ENCODE measurements at regions not wholly inside any gene's neighbourhood (a gene's known extent, or its start where the extent isn't known, plus 50 kb on each side); places are given as distances from the start of the nearest gene placed in this dataset.

GRCh38 chr16:86229283-86229682, 281.0 kb upstream of the FOXF1 start:
- DNase-seq (ENCODE audit: low read depth in 1 of 2, low spot score in 1 of 2), result no peak
- Histone ChIP-seq H3K27me3 (ENCODE audit: insufficient read depth, poor library complexity, severe bottlenecking) (no peaks in the 10 kb centered on the region), H3K4me3 (replicated peaks; ENCODE audit: insufficient read depth, low read length) (no peak overlapping the region), H3K27ac (replicated peaks) (no peak overlapping the region)
- no peak for TF ChIP-seq POLR2AphosphoS5 (IDR thresholded peaks at IDR 0.05; ENCODE audit: low read depth)

DNA sequence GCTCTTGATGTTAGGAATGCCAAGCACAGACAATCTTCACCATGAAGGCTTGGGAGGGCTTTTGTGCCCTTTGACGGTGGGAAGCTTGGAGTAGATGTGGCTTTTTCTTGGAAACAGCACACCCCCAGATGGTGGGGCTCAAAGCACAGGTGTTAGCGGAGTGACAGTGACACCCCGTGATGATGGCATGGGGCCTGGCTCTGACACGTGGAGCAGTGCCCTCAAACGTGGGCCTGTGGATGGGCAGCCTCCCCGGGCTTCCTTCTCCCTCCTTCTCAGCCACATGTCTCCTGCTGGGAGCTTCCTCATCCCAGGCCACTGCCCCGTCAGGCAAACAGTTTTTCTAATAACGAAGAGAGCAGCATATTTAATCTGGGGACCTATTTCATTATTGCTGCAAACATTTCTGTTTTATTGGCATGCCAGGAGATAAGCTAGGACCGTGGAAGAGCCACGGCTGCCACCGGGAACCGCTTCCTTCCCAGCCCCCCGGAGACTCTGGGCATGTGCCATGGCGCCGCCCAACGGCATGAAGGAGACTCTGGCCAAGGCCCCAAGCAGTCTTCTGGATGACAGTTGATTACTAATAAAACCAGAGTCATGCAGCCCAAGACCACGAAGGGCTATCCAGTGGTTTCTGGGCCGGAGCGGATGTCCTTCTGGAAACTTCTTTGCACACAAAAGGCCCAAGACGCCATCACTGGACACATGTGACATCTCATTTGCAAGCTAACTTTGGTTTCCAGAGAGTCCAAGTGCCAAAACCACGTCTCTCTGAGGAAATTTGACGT, 280.3 kb upstream of the FOXF1 start:
- H3K27me3 ChIP-seq (ENCODE audit: insufficient read depth, poor library complexity, severe bottlenecking), result no peaks in the 10 kb centered on the region

GRCh38 chr16:86231321-86231995, 278.9 kb upstream of the FOXF1 start:
- Histone ChIP-seq H3K27ac (replicated peaks) (no peak overlapping the region), H3K27me3 (ENCODE audit: insufficient read depth, poor library complexity, severe bottlenecking) (no peaks in the 10 kb centered on the region), H3K4me3 (replicated peaks; ENCODE audit: insufficient read depth, low read length) (no peak overlapping the region)
- no peak for DNase-seq (ENCODE audit: low read depth in 1 of 2, low spot score in 1 of 2)
- TF ChIP-seq GABPA (IDR thresholded peaks at IDR 0.05; ENCODE audit: low read depth) (no peak), SPI1 (IDR thresholded peaks at IDR 0.05; ENCODE audit: borderline replicate concordance, low read depth) (no peak), POLR2AphosphoS5 (IDR thresholded peaks at IDR 0.05; ENCODE audit: low read depth) (no peak), CTCF (IDR thresholded peaks at IDR 0.05; ENCODE audit: insufficient read depth, low read length) (no peak)
- TF ChIP-seq, protein P1, sequence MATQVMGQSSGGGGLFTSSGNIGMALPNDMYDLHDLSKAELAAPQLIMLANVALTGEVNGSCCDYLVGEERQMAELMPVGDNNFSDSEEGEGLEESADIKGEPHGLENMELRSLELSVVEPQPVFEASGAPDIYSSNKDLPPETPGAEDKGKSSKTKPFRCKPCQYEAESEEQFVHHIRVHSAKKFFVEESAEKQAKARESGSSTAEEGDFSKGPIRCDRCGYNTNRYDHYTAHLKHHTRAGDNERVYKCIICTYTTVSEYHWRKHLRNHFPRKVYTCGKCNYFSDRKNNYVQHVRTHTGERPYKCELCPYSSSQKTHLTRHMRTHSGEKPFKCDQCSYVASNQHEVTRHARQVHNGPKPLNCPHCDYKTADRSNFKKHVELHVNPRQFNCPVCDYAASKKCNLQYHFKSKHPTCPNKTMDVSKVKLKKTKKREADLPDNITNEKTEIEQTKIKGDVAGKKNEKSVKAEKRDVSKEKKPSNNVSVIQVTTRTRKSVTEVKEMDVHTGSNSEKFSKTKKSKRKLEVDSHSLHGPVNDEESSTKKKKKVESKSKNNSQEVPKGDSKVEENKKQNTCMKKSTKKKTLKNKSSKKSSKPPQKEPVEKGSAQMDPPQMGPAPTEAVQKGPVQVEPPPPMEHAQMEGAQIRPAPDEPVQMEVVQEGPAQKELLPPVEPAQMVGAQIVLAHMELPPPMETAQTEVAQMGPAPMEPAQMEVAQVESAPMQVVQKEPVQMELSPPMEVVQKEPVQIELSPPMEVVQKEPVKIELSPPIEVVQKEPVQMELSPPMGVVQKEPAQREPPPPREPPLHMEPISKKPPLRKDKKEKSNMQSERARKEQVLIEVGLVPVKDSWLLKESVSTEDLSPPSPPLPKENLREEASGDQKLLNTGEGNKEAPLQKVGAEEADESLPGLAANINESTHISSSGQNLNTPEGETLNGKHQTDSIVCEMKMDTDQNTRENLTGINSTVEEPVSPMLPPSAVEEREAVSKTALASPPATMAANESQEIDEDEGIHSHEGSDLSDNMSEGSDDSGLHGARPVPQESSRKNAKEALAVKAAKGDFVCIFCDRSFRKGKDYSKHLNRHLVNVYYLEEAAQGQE (IDR thresholded peaks at IDR 0.05; ENCODE audit: insufficient replicate concordance, low read depth), result no peak

More for the DNA sequence above, 280.3 kb upstream of the FOXF1 start:
- TF ChIP-seq, protein P1 (IDR thresholded peaks at IDR 0.05; ENCODE audit: insufficient replicate concordance, low read depth), result no peak
- TF ChIP-seq CTCF (IDR thresholded peaks at IDR 0.05; ENCODE audit: insufficient read depth, low read length) (no peak), POLR2AphosphoS5 (IDR thresholded peaks at IDR 0.05; ENCODE audit: low read depth) (no peak), SPI1 (IDR thresholded peaks at IDR 0.05; ENCODE audit: borderline replicate concordance, low read depth) (no peak)
- Histone ChIP-seq H3K4me3 (replicated peaks; ENCODE audit: insufficient read depth, low read length) (no peak overlapping the region), H3K27ac (replicated peaks) (no peak overlapping the region)
- no peak for DNase-seq (ENCODE audit: low read depth in 1 of 2, low spot score in 1 of 2)

DNA sequence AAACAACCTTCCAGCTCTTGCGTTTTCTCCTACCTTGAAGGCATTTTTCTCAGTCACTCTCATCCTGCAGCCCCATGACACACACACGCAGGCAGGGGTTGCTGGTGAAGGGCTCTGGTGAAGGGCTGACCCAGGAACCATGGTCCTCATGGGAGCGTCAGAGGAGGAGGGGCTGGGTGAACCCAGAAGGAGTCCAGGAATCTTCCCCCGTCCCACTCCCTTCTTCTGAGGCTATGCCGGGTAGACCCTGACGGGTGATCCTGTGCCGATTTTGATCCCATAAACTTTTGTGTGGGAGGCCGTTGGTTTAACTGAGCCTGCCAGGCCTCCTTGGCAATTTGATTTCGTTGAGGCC, 278.4 kb upstream of the FOXF1 start:
- TF ChIP-seq, protein P1 (IDR thresholded peaks at IDR 0.05; ENCODE audit: insufficient replicate concordance, low read depth), result no peak
- no peak for TF ChIP-seq CTCF (IDR thresholded peaks at IDR 0.05; ENCODE audit: insufficient read depth, low read length)
- TF ChIP-seq POLR2AphosphoS5 (IDR thresholded peaks at IDR 0.05; ENCODE audit: low read depth), result no peak
- TF ChIP-seq SPI1 (IDR thresholded peaks at IDR 0.05; ENCODE audit: borderline replicate concordance, low read depth), result no peak
- TF ChIP-seq GABPA (IDR thresholded peaks at IDR 0.05; ENCODE audit: low read depth), result no peak
- DNase-seq (ENCODE audit: low read depth in 1 of 2, low spot score in 1 of 2), result no peak
- Histone ChIP-seq H3K27me3 (ENCODE audit: insufficient read depth, poor library complexity, severe bottlenecking) (no peaks in the 10 kb centered on the region), H3K4me3 (replicated peaks; ENCODE audit: insufficient read depth, low read length) (no peak overlapping the region), H3K27ac (replicated peaks) (no peak overlapping the region)

Data from HL-60 (cell line).